RWPE2 (cell line): ENCODE measurements at regions not wholly inside any gene's neighbourhood (a gene's known extent, or its start where the extent isn't known, plus 50 kb on each side); places are given as distances from the start of the nearest gene placed in this dataset.
"Not testable (repeated sequence)": the region's sequence is repeated elsewhere in the genome, so short reads cannot be mapped to it uniquely, and the experiment has no call there.

Experiments used
- ATAC-seq: fragments of 200-7000 bp; cut with Tn5 transposase; 3 replicates; pipeline ENCODE4 v1.9.1; 2021; ENCODE audit warnings: low read depth
- DNase-seq: peaks from one replicate; pipeline ENCODE4 v3.0.0-alpha.2; 2020; ENCODE audit warnings: low spot score
- H3K27ac ChIP-seq: fragments of 450-650 bp; 2 replicates; pipeline ENCODE4 v1.5.1; 2017; ENCODE audit warnings: mild to moderate bottlenecking; ENCODE audit not compliant: poor library complexity, severe bottlenecking
- H3K27me3 ChIP-seq: fragments of 250-450 bp; sonication (Bioruptor Pico); 2 replicates; pipeline ENCODE4 v1.5.1; 2021; ENCODE audit warnings: mild to moderate bottlenecking, moderate library complexity; ENCODE audit not compliant: insufficient read depth, poor library complexity, severe bottlenecking
- H3K36me3 ChIP-seq: fragments of 250-450 bp; sonication (Bioruptor Pico); 2 replicates; pipeline ENCODE4 v1.5.1; 2020; ENCODE audit warnings: low read depth, mild to moderate bottlenecking, moderate library complexity
- H3K4me1 ChIP-seq: fragments of 250-450 bp; sonication (Bioruptor Pico); 2 replicates; pipeline ENCODE4 v1.5.1; 2021; ENCODE audit warnings: mild to moderate bottlenecking, moderate library complexity; ENCODE audit not compliant: insufficient read depth, poor library complexity, severe bottlenecking
- H3K4me3 ChIP-seq: fragments of 250-450 bp; sonication (Bioruptor Pico); 2 replicates; pipeline ENCODE4 v1.5.1; 2021; ENCODE audit warnings: mild to moderate bottlenecking, moderate library complexity; ENCODE audit not compliant: severe bottlenecking
- H3K9me3 ChIP-seq: fragments of 250-450 bp; sonication (Bioruptor Pico); 2 replicates; pipeline ENCODE4 v1.5.1; 2021; ENCODE audit warnings: mild to moderate bottlenecking, moderate library complexity; ENCODE audit not compliant: severe bottlenecking

DNA sequence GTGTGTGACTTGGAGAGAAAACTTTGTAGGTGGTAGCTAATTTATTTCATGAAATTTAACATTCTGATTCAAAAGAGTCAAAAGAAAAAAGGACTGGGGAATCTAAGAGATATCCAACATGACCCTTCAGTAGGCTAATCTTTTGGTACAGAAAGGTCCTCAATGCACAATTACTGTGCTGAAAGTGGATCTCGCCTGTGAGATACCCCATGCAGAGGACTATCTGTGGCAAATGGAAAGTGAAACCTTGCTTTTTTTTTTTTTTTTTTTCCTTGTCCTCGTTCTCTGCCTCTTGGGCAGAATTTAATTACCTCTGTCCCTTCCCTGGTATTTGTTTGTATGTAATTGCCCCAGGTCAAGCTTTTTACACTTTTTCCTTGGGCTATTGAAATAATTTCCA lies 93.2 kb upstream of the POTEB2 start:
- H3K4me3 ChIP-seq, ATAC-seq, H3K4me1 ChIP-seq, H3K36me3 ChIP-seq, DNase-seq, H3K27ac ChIP-seq, H3K9me3 ChIP-seq, H3K27me3 ChIP-seq: not testable (repeated sequence)

DNA sequence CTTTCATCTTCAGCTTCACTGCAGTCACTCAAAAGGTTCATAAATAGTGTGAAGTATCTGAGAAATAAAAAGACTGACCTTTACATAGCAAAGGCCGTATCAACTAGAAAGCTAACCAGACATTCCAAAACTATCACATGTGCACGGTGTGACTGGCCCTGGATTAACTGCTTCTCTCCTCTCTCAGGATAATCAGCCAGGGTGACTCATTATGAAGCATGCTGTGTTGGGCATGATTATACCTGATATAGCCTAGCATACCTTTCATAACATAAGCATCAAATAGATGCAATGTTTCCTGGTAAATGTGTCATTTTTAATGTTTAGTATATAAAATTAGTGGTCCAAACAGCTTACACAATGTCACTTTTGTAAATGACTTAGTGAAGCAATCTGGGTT lies 63.2 kb upstream of the POTEB2 start:
- not testable (repeated sequence) for H3K36me3 ChIP-seq, H3K4me1 ChIP-seq, H3K27ac ChIP-seq, H3K27me3 ChIP-seq, H3K9me3 ChIP-seq, H3K4me3 ChIP-seq, DNase-seq
- ATAC-seq, result peak; percentile 100
